HG03280 (cell line): ENCODE measurements at regions not wholly inside any gene's neighbourhood (a gene's known extent, or its start where the extent isn't known, plus 50 kb on each side); places are given as distances from the start of the nearest gene placed in this dataset.

Experiments used
- ATAC-seq: cut with Tn5 transposase; IDR thresholded peaks from one replicate; pipeline ENCODE4 v1.9.1; 2021; ENCODE audit warnings: mild to moderate bottlenecking, moderate library complexity; ENCODE audit not compliant: unreplicated experiment

GRCh38 chr1:201653883-201654282 is 115.0 kb downstream of the NAV1 start:
- ATAC-seq: no peak

GRCh38 chr1:201655243-201655642 is 116.3 kb downstream of the NAV1 start:
- no peak for ATAC-seq

DNA sequence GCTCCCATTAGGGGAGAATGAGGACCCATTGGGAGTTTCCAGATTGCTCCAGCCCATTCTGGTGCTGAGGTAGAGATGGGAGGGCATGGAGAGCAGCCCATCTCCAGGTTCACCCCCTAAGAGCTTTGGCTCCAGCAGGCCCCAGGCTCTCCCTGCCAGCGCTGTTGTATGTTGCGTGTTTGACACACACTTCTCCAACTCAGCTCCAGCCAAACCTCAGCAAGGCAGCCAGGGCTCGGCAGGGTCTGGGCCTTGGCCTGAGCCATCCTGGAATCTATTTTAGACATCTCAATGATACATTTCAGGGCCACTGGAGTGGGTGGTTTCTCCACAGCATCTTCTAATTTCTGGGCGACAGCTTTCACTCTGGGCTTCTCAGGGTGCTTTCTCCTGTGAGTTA is 117.0 kb downstream of the NAV1 start:
- ATAC-seq: no peak

DNA sequence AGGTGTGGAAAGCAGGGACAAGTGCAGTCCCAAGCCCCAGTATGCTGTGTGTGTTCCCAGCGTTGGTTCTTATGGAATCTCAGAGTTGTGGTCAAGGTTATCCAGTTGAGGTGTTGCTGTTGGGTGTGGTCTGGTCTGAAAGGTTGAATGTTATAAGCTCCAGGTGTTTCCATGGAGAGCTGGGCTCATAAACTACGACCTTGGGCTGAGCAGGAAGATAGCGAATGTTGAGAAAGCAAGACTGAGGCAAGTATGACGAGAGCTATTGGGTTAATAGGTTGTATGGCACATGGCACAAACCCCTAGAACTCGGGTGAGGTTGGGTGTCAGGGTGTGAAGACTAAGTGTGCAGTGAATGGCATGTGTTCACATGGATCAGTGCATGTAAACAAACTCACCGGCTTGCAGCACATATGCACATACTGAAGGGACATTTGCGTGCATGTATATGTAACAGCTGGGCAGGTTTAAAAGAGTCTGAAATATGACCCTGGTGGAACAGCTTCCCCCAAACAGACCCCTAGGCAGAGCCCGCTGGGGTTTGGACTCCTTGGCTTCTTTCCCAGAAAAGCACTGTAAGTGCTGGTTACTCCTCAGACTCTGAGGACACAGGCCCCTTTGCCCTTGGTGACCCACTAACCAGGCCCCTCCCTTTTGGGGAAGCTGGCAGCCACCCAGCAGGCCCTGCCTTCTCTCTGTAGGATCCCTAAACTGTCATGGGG is 117.5 kb downstream of the NAV1 start:
- no peak for ATAC-seq

DNA sequence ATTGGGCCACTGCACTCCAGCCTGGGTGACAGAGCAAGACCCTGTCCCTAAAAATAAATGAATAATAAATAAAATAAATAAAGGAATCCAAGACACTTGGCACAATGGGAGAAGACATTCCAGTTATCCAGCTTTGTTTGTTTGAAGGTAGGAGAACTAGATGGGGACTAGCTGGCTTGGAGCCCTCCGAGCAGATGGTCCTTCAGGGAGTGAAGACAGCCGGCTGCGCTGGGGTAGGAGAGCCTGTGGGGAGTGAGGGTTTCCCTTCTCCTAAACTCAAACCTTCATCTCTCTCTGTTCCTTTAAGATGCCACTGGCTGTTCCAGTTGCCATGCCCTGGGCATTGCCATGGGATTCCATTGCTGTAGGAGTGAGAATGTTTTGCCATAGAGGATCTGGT is 120.6 kb downstream of the NAV1 start:
- ATAC-seq: no peak

GRCh38 chr1:201660931-201661822 is 122.2 kb downstream of the NAV1 start:
- no peak for ATAC-seq

- no peak for ATAC-seq
These were observed 123.0 kb downstream of the NAV1 start for GRCh38 chr1:201661823-201662359.

DNA sequence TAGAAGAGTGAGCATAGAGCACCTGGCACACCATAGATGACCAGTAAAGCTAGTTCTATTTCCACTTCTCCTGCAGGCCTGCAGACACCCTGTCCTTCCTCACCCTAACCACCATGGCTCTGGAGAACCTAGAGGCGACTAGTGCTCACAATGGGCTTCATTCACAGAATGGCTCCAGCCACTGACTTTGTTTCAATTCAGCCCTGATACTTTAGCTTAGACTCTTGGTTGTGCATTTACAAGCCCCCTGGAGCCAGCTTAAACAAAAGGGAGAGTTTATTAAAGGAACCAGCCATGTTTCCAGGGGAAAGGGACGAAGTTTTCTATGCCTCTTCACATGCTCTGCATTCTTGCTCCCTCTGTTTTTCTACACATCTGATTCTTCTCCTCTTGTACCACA is 123.7 kb downstream of the NAV1 start:
- ATAC-seq: no peak

GRCh38 chr1:201663491-201664113 is 124.7 kb downstream of the NAV1 start:
- ATAC-seq: no peak

GRCh38 chr1:201665036-201665435 is 126.1 kb downstream of the NAV1 start:
- ATAC-seq: no peak

DNA sequence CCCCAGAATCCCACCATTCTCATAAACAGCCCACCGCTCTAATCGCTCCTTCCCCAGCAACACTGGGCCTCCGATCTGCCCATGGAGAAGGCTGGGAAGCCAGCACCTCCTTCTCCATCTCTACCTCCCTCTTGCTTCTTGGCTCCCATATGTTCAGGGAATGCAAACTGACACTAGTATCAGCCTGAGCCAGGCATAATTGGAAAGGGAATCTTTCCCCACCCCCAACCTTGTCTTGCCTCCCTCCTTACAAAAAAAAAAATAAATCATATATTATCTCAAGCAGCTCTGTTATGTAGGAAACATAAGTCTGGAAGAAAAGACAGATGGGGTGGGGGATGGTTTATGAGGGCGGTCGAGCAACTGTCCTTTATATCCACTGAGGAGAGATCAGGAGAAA is 127.2 kb downstream of the NAV1 start:
- no peak for ATAC-seq

GRCh38 chr1:201666645-201667044 is 127.7 kb downstream of the NAV1 start:
- no peak for ATAC-seq

DNA sequence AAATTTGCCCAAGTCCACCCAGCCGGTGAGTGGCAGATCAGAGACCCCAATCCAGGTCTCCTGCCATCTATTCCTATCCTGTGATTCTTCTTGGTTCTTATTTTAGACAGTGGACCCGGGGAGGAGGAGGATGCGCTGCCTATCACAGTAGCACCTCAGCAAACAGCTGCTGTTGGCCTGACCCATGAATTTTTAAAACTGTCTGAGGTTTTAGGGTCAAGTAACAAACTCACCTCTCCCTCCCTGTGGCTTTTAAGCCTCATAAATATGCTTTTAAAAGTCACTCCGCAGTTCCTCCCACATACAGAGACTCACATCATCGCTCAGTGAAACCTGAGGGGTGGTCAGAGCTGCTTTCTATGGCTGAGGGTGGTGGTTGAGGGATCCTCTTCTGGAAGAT is 128.6 kb downstream of the NAV1 start:
- no peak for ATAC-seq

DNA sequence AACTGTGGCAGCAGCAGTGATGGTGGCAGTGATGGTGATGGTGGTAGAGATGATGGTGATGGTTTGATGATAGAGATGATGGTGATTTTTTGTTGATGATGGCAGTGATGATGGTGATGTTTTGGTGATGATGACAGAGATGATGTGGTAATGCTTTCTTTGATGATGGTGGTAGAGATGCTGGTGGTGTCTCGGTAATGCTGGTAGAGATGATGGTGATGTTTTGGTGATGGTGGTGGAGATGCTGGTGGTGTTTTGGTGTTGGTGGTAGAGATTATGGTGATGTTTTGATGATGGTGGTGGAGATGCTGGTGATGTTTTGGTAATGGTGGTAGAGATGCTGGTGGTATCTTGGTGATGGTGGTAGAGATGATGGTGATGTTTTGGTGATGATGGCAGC is 131.6 kb downstream of the NAV1 start:
- no peak for ATAC-seq

GRCh38 chr1:201672685-201673084 is 133.8 kb downstream of the NAV1 start:
- ATAC-seq: no peak

GRCh38 chr1:201673093-201673492 is 134.2 kb downstream of the NAV1 start:
- no peak for ATAC-seq

DNA sequence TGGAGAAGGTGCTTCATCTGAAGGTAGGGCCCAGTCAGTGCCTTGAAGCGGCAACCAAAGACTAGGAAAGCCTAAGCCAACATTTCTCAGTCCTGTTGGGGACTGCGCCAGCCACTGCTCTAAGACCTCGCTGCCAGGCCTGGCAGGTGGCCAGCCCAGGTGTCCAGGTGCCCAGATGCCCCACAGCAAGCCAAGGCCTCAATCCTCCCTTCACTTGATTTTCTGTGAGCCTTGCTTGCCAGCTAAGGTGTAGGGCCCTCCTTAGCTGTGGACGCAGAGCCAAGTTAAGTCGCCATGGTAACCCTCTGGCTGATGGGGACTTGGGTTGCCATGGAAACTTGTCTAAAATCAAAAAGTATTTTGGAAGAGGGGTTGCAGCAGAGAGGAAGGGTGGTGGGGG is 135.0 kb downstream of the NAV1 start:
- no peak for ATAC-seq

DNA sequence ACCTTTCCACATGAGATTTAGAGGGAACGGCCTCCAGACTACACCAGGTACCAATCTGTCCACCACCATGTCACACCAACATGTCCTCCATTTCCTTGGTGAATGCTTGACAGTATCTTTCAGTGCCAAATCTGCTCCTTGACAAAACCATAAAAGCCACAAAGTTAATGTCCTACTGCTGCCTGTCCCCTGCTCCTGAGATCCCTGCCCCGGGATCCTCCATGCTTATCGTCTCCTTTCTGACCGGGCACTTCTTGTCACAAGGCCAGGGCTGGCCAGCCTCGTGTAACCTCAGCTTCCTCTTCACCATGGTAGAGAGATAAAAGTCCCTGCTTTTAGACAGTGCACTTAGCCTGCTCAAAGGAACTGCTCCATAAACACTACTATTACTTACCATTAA is 136.2 kb downstream of the NAV1 start:
- no peak for ATAC-seq

- ATAC-seq: no peak
These were observed 137.3 kb downstream of the NAV1 start for GRCh38 chr1:201676197-201676596.

DNA sequence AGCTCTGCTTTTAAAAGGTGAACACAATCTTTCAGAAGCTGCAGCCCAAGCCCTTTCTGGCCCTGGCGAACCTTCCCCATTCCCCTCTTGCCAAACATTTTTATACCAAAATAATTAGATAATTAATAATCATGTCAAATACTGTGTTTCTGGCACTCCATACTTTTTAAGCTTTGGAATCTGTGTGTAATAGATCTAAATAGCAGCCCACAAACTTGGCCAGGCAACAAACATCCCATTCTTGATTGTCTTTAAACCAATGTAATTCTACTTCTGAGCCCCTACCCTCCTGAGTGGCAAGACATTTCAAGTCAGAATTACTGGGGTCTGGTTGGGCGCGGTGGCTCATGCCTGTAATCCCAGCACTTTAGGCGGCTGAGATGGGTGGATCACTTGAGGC is 137.7 kb downstream of the NAV1 start:
- ATAC-seq: no peak

- ATAC-seq: no peak
These were observed 139.6 kb downstream of the NAV1 start for GRCh38 chr1:201678264-201679101.
